HL-60 (cell line): ENCODE measurements at regions not wholly inside any gene's neighbourhood (a gene's known extent, or its start where the extent isn't known, plus 50 kb on each side); places are given as distances from the start of the nearest gene placed in this dataset.

Source experiments
- GABPA ChIP-seq: IDR thresholded peaks from 2 replicates; pipeline ENCODE4 v1.6.1; 2012; ENCODE audit warnings: low read depth
- SPI1 ChIP-seq: IDR thresholded peaks from 2 replicates; pipeline ENCODE4 v1.6.1; 2012; ENCODE audit warnings: low read depth, mild to moderate bottlenecking, borderline replicate concordance
- TF ChIP-seq, protein P1 (sequence below): IDR thresholded peaks from one replicate; pipeline ENCODE4 v1.5.1; 2011; ENCODE audit warnings: low read length, control low read depth, inconsistent platforms; ENCODE audit not compliant: insufficient read depth

DNA sequence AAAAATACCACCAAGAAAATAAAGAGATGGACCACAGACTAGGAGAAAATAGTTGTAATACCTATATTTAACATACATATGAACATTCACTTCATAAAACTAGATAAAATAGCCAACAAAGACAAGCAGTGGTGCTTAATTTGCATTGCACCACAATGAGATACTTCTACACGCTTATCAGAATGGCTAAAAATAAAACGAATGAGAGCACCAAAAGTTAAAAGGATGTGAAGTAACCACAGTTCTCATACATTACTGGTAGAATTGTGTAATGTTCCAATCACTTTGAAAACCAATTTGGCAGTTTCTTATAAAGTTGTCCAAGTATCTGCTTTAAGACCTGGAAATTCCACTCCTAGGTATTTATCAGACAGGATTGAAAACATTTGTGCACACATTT is 198.9 kb upstream of the SGCD start:
- TF ChIP-seq, protein P1, sequence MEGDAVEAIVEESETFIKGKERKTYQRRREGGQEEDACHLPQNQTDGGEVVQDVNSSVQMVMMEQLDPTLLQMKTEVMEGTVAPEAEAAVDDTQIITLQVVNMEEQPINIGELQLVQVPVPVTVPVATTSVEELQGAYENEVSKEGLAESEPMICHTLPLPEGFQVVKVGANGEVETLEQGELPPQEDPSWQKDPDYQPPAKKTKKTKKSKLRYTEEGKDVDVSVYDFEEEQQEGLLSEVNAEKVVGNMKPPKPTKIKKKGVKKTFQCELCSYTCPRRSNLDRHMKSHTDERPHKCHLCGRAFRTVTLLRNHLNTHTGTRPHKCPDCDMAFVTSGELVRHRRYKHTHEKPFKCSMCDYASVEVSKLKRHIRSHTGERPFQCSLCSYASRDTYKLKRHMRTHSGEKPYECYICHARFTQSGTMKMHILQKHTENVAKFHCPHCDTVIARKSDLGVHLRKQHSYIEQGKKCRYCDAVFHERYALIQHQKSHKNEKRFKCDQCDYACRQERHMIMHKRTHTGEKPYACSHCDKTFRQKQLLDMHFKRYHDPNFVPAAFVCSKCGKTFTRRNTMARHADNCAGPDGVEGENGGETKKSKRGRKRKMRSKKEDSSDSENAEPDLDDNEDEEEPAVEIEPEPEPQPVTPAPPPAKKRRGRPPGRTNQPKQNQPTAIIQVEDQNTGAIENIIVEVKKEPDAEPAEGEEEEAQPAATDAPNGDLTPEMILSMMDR: no peak
- TF ChIP-seq GABPA (no peak), SPI1 (no peak)
